Inflammatory macrophage treated with lipopolysaccharide for 4 hours (primary cell): ENCODE measurements at regions not wholly inside any gene's neighbourhood (a gene's known extent, or its start where the extent isn't known, plus 50 kb on each side); places are given as distances from the start of the nearest gene placed in this dataset.

Experiments
- DNase-seq: peaks from one replicate; pipeline ENCODE4 v3.0.0-alpha.2; 2020

GRCh38 chr4:143083756-143084472 is 100.8 kb upstream of the USP38 start:
- no peak for DNase-seq

GRCh38 chr4:143084566-143084965 is 100.2 kb upstream of the USP38 start:
- no peak for DNase-seq

DNA sequence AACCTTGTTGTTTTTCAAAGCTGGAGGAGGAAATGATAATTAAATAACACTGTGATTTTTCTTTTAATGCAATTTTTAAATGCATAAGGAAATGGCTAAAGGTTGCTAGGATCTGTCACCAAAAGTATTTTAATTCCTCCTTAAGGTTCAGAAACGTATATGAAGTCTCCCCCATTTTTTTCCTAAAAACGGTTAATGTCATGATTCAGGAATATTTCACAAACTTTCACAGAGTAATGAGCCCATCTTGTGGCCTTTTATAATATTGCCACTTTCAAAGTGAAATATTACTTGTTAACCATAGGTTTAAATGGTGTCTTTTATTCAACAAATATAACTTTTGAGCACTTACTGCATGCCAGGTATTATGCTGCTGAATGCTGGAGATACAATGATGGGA is 99.5 kb upstream of the USP38 start:
- DNase-seq: peak; percentile 6

GRCh38 chr4:143085659-143086058 is 99.1 kb upstream of the USP38 start:
- no peak for DNase-seq

DNA sequence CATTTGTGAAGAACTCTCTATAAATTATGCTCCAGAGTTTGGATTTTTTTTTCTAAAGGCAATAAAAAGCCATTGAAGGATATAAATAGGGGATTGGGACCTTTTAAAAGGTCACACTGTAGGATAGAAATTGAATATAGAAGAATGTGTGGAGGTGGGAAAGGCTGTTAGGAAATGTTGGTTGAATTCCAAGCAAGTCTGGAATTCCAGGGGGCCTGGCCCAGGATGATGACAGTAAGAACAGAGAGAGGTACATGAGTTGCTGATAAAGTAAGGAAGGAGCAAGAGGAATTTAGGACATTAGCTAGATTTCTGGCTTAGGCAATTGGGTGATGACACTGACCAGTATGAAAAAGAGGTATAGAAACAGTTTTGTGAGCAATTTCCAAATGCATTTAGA is 95.4 kb upstream of the USP38 start:
- no peak for DNase-seq

- DNase-seq: no peak
Observed at GRCh38 chr4:143089847-143090246, 94.9 kb upstream of the USP38 start.

DNA sequence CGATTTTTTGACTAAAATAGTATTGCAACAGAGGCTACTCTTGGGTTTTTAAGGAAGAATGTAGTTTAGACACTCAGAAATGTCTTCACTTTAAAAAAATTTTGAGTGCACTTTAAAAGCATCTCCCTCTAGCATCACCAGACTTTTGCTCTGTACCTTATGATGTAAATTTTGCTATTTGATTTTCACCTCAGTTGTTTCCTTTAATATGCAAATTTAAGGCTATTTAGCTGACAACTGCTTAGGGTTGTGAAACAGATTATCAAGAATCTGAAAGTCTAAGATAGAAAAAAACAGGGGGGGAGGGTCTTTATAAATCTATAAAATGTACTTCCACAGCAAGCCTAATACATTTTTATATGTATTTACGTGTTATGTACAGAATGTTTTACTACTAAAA is 92.9 kb upstream of the USP38 start:
- no peak for DNase-seq

DNA sequence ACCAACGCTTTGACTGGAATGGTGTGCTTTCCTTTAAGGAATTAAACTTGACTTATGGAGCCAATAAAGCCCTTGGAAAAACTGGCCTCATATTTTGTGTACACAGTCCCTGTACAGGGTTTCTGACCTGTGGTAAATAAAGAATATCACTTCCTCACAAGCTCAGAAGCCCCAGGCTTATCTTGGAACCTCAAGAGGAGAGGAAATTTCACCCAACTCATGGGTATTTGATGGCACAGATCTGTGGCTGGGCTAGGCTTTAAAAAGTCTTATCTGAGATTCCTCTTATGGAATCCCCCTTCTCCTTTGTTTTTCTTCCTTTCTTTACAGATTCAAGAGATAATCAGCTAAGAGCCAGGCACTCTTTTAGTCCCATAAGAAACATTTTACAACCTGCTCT is 89.3 kb upstream of the USP38 start:
- no peak for DNase-seq

DNA sequence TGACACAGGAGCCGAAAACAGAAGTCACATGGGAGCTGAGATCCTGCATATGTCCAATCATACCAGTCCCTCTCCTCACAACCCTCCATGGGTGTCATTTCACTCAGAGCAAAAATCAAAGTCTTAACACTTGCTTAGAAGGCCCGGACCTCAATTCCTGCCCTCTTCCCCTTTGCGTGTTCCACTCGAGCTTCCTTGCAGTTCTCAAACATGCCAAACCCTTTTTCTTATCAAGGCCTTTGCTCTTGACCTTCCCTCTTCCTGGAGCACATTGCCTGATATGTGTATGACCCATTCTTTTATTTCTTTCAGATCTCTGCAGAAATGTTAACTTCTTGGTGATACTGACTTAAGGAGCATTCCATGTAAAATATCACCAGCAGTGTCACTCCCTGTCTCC is 87.0 kb upstream of the USP38 start:
- no peak for DNase-seq

DNA sequence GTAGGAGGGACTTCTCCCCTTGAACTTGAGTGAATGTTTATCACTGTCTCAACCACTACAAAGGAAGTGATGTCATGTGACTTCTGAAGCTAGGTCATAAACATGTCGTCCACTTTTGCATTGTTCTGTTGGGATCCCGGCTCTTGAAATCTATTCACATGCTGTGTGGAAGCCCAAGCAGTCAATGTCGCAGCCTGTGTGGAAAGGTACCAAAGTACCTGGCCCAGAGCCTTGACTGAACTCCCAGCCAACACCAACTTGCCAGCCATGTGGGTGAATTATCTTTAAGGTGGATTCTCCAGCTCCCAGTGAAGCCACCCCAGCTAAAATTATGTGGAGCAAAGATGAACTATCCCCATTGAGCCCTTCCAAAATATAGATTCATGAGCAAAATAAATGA is 85.0 kb upstream of the USP38 start:
- no peak for DNase-seq

- no peak for DNase-seq
Observed at GRCh38 chr4:143109376-143109775, 75.3 kb upstream of the USP38 start.

- DNase-seq: no peak
Observed at GRCh38 chr4:143118663-143119062, 66.1 kb upstream of the USP38 start.

- no peak for DNase-seq
Observed at GRCh38 chr4:143127621-143128020, 57.1 kb upstream of the USP38 start.

DNA sequence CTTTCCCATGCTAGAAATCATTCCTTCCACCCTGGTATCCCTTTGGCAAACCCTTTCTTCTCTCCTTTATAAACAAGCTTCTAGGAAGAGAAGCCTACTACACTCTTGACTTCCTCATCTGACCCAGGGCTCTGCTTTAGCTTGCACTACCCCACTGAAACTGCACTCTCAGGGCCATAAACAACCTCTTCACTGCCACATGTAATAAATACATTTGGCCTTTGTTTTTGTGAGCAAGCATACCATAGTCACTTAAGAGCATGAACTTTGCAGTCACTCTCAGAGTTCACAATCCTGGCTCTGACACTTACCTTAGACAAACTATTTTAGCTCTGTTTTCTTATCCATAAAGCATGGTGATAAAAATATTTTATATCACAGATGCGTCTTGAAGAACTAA is 50.7 kb upstream of the USP38 start:
- no peak for DNase-seq
